Memory B cell (primary cell): ENCODE measurements at regions not wholly inside any gene's neighbourhood (a gene's known extent, or its start where the extent isn't known, plus 50 kb on each side); places are given as distances from the start of the nearest gene placed in this dataset.
"Not testable (repeated sequence)": the region's sequence is repeated elsewhere in the genome, so short reads cannot be mapped to it uniquely, and the experiment has no call there.

Experiments
- ATAC-seq: fragments of 150-1000 bp; cut with Tn5 transposase; 2 replicates; pipeline ENCODE4 v1.10.0; 2021; ENCODE audit warnings: low read depth, mild to moderate bottlenecking, moderate library complexity
- DNase-seq, 2 donors: peaks; one replicate each; pipeline ENCODE4 v3.0.0; 2022; ENCODE audit warnings: low spot score in 2 of 2
- H3K27ac Mint-ChIP-seq: one replicate; pipeline ENCODE4 v1.8.0; 2022; ENCODE audit warnings: mild to moderate bottlenecking, moderate library complexity, mixed read lengths
- H3K27me3 Mint-ChIP-seq: one replicate; pipeline ENCODE4 v1.8.0; 2022; ENCODE audit warnings: mixed read lengths
- H3K36me3 Mint-ChIP-seq: one replicate; pipeline ENCODE4 v1.8.0; 2022; ENCODE audit warnings: mild to moderate bottlenecking, mixed read lengths
- H3K4me1 Mint-ChIP-seq: one replicate; pipeline ENCODE4 v1.8.0; 2022; ENCODE audit warnings: mixed read lengths
- H3K4me3 Mint-ChIP-seq: one replicate; pipeline ENCODE4 v1.8.0; 2022; ENCODE audit warnings: mild to moderate bottlenecking, moderate library complexity, mixed read lengths
- H3K9me3 Mint-ChIP-seq: one replicate; pipeline ENCODE4 v1.8.0; 2022; ENCODE audit warnings: mixed read lengths

GRCh38 chr10:29714096-29714874 lies 79.5 kb upstream of the SVIL start:
- H3K4me3 Mint-ChIP-seq, result no peak overlapping the region
- H3K27ac Mint-ChIP-seq, result no peak overlapping the region
- no peak for ATAC-seq
- peaks cover 2% of the 10 kb centered on the region for H3K27me3 Mint-ChIP-seq
- no peaks in the 10 kb centered on the region for H3K36me3 Mint-ChIP-seq
- peaks cover 4% of the 10 kb centered on the region for H3K9me3 Mint-ChIP-seq
- H3K4me1 Mint-ChIP-seq, result no peaks in the 10 kb centered on the region
- DNase-seq, result no peak

GRCh38 chr10:29713450-29713849 lies 78.7 kb upstream of the SVIL start:
- DNase-seq (no peak), ATAC-seq (no peak)
- H3K4me1 Mint-ChIP-seq, result no peaks in the 10 kb centered on the region
- no peaks in the 10 kb centered on the region for H3K36me3 Mint-ChIP-seq
- no peak overlapping the region for H3K27ac Mint-ChIP-seq
- no peak overlapping the region for H3K4me3 Mint-ChIP-seq
- peaks cover 2% of the 10 kb centered on the region for H3K27me3 Mint-ChIP-seq
- peaks cover 2% of the 10 kb centered on the region for H3K9me3 Mint-ChIP-seq

- H3K4me3 Mint-ChIP-seq, result no peak overlapping the region
- peaks cover 2% of the 10 kb centered on the region for H3K9me3 Mint-ChIP-seq
- H3K4me1 Mint-ChIP-seq, result no peaks in the 10 kb centered on the region
- peaks cover 2% of the 10 kb centered on the region for H3K27me3 Mint-ChIP-seq
- H3K36me3 Mint-ChIP-seq, result no peaks in the 10 kb centered on the region
- H3K27ac Mint-ChIP-seq, result no peak overlapping the region
- ATAC-seq (no peak), DNase-seq (no peak)
These were observed 77.3 kb upstream of the SVIL start for GRCh38 chr10:29712108-29712507.

GRCh38 chr10:29710128-29710527 lies 75.4 kb upstream of the SVIL start:
- no peaks in the 10 kb centered on the region for H3K36me3 Mint-ChIP-seq
- peaks cover 2% of the 10 kb centered on the region for H3K27me3 Mint-ChIP-seq
- DNase-seq (no peak), ATAC-seq (no peak)
- H3K4me3 Mint-ChIP-seq, result no peak overlapping the region
- peaks cover 2% of the 10 kb centered on the region for H3K9me3 Mint-ChIP-seq
- H3K4me1 Mint-ChIP-seq, result no peaks in the 10 kb centered on the region
- no peak overlapping the region for H3K27ac Mint-ChIP-seq

- ATAC-seq (no peak), DNase-seq (no peak)
- Mint-ChIP-seq H3K9me3 (peaks cover 3% of the 10 kb centered on the region), H3K36me3 (no peaks in the 10 kb centered on the region), H3K27ac (no peak overlapping the region), H3K4me1 (no peaks in the 10 kb centered on the region), H3K4me3 (no peak overlapping the region), H3K27me3 (peaks cover 2% of the 10 kb centered on the region)
These were observed 74.8 kb upstream of the SVIL start for GRCh38 chr10:29709484-29710002.

GRCh38 chr10:29703271-29703670 lies 68.5 kb upstream of the SVIL start:
- peaks cover 4% of the 10 kb centered on the region for H3K9me3 Mint-ChIP-seq
- H3K27ac Mint-ChIP-seq, result no peak overlapping the region

GRCh38 chr10:29702273-29703164 lies 67.7 kb upstream of the SVIL start:
- Mint-ChIP-seq H3K4me1 (no peaks in the 10 kb centered on the region), H3K4me3 (no peak overlapping the region), H3K27ac (no peak overlapping the region), H3K27me3 (no peaks in the 10 kb centered on the region), H3K9me3 (peaks cover 4% of the 10 kb centered on the region), H3K36me3 (no peaks in the 10 kb centered on the region)
- ATAC-seq (no peak), DNase-seq (no peak)

More at GRCh38 chr10:29703271-29703670, 68.5 kb upstream of the SVIL start:
- DNase-seq, result no peak
- H3K27me3 Mint-ChIP-seq, result no peaks in the 10 kb centered on the region
- no peaks in the 10 kb centered on the region for H3K36me3 Mint-ChIP-seq
- H3K4me3 Mint-ChIP-seq, result no peak overlapping the region
- no peak for ATAC-seq
- no peaks in the 10 kb centered on the region for H3K4me1 Mint-ChIP-seq

GRCh38 chr10:29701306-29701705 lies 66.5 kb upstream of the SVIL start:
- H3K27me3 Mint-ChIP-seq, result no peaks in the 10 kb centered on the region
- H3K36me3 Mint-ChIP-seq, result no peaks in the 10 kb centered on the region
- DNase-seq, result no peak
- peaks cover 4% of the 10 kb centered on the region for H3K9me3 Mint-ChIP-seq
- no peak for ATAC-seq
- H3K27ac Mint-ChIP-seq, result no peak overlapping the region
- no peak overlapping the region for H3K4me3 Mint-ChIP-seq
- no peaks in the 10 kb centered on the region for H3K4me1 Mint-ChIP-seq

- Mint-ChIP-seq H3K4me3 (no peak overlapping the region), H3K27me3 (no peaks in the 10 kb centered on the region), H3K9me3 (peaks cover 2% of the 10 kb centered on the region), H3K27ac (no peak overlapping the region), H3K36me3 (no peaks in the 10 kb centered on the region), H3K4me1 (no peaks in the 10 kb centered on the region)
- no peak for DNase-seq
- ATAC-seq, result no peak
These were observed 64.8 kb upstream of the SVIL start for GRCh38 chr10:29699621-29700020.

GRCh38 chr10:29698773-29699490 lies 64.2 kb upstream of the SVIL start:
- Mint-ChIP-seq H3K27me3 (no peaks in the 10 kb centered on the region), H3K27ac (no peak overlapping the region), H3K4me1 (no peaks in the 10 kb centered on the region), H3K36me3 (no peaks in the 10 kb centered on the region), H3K4me3 (no peak overlapping the region), H3K9me3 (no peaks in the 10 kb centered on the region)
- ATAC-seq (no peak), DNase-seq (no peak)

- DNase-seq, ATAC-seq, H3K36me3 Mint-ChIP-seq, H3K27me3 Mint-ChIP-seq, H3K27ac Mint-ChIP-seq, H3K4me3 Mint-ChIP-seq, H3K9me3 Mint-ChIP-seq, H3K4me1 Mint-ChIP-seq: not testable (repeated sequence)
These were observed 61.8 kb upstream of the SVIL start for GRCh38 chr10:29696581-29696980.

- DNase-seq (no peak), ATAC-seq (no peak)
- Mint-ChIP-seq H3K9me3 (no peaks in the 10 kb centered on the region), H3K36me3 (no peaks in the 10 kb centered on the region), H3K27me3 (no peaks in the 10 kb centered on the region), H3K27ac (no peak overlapping the region), H3K4me1 (no peaks in the 10 kb centered on the region), H3K4me3 (no peak overlapping the region)
These were observed 59.4 kb upstream of the SVIL start for GRCh38 chr10:29694121-29694520.

GRCh38 chr10:29692121-29692539 lies 57.4 kb upstream of the SVIL start:
- no peak for ATAC-seq
- Mint-ChIP-seq H3K36me3 (no peaks in the 10 kb centered on the region), H3K27ac (no peak overlapping the region), H3K27me3 (no peaks in the 10 kb centered on the region), H3K9me3 (peaks cover 1% of the 10 kb centered on the region), H3K4me1 (no peaks in the 10 kb centered on the region), H3K4me3 (no peak overlapping the region)
- no peak for DNase-seq

GRCh38 chr10:29691564-29692072 lies 56.8 kb upstream of the SVIL start:
- H3K4me3 Mint-ChIP-seq, result no peak overlapping the region
- ATAC-seq (no peak), DNase-seq (no peak)
- peaks cover 2% of the 10 kb centered on the region for H3K9me3 Mint-ChIP-seq
- H3K36me3 Mint-ChIP-seq, result no peaks in the 10 kb centered on the region
- H3K27ac Mint-ChIP-seq, result no peak overlapping the region
- peaks cover under 1% of the 10 kb centered on the region for H3K27me3 Mint-ChIP-seq
- no peaks in the 10 kb centered on the region for H3K4me1 Mint-ChIP-seq
